HG03103 (cell line): ENCODE measurements at regions not wholly inside any gene's neighbourhood (a gene's known extent, or its start where the extent isn't known, plus 50 kb on each side); places are given as distances from the start of the nearest gene placed in this dataset.
"Not testable (repeated sequence)": the region's sequence is repeated elsewhere in the genome, so short reads cannot be mapped to it uniquely, and the experiment has no call there.

Source experiments
- ATAC-seq: cut with Tn5 transposase; IDR thresholded peaks from one replicate; pipeline ENCODE4 v1.9.1; 2021; ENCODE audit warnings: low read depth; ENCODE audit not compliant: unreplicated experiment

DNA sequence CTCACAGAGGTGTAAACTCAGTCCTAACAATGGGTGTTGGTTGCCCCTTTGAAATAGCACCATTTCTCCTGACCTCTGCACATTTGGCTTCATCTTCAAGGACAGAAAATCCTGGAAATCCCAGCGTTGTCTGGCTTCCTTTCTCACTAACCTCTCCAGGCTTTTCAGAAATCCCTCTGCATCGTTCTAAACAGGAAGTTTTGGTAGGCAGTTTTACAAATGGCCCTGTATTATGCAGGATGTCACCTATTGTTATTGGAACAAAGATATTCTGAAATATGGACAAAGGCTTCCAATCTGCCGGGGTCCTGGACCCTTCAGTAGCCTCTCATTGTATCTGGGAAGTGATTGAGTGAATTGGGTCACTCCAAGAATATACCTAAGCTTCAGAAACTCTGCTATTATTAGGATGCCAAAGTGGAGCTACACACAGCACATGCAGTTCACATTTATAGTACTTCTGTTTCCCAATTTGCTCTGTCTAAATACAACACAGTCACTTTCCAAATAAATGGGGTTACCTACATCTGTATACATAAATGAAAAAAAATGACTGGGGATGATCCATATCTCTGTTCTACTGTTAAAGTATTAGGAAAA is 134.8 kb upstream of the KLF6 start:
- no peak for ATAC-seq

DNA sequence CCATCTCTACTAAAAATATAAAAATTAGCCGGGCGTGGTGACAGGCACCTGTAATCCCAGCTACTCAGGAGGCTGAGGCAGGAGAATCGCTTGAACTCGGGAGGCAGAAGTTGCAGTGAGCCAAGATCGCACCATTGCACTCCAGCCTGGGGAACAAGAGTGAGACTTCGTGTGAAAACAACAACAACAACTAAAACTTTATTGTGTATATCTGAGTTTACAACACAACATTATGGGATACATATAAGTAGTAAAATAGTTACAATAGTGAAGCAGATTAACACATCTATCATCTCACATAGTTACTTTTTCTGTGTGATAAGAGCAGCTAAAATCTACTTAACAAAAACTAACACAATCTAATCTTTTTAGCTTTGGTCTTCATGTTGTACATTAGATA is 132.4 kb upstream of the KLF6 start:
- ATAC-seq: not testable (repeated sequence)

DNA sequence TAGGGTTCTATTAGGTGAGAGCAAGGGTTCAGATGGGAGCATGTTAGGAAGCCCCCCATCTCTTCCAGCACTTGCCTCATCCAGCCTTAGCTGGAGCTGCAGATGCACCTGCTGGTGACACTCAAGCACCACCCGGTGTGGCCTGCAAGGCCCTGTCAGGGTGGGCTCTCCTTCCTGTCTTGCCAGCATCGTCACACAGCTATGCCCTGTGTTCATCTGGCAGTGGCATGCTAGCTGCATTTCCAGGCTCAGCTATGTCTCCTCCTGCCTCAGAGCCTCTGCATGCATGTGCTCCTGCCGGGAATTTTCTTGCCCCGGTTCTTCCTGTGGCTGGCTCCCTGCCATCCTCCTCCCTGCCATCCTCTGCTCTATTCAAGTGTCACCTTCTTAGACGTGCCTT is 129.7 kb upstream of the KLF6 start:
- ATAC-seq: no peak

DNA sequence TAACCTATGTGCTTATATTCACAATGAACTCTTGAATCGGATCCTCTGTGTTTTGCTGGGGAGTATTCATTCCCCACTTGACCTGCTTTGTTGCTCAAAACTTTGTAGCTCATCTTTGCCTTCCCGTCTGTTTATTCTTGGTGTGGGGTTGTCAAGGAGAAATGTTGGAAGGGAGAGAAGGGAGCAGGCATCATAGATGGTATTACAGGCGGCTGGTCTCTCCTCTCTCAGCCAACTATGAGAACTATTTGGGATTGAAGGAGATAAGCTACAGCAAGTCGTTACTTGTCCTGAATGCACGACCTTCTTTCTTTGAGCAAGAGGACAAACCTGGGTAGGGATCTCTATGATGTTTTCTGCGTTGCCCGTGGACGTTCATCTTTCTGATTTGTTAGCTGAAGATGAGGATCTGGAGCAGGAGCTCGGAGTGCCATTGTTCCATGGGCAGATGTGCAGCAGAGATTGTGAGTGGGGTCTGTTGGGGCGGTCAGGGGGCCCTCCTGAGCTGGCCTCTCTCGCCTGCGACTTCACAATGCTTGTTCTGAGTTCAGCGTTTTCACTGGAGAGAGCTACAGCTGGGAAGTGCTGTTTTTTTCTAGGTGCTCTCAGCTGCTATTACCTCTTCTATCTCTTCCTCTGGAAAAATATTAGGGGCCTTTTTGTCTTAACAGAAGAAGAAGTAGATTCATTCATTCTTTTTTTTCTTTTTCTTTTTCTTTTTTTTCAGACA is 126.9 kb upstream of the KLF6 start:
- ATAC-seq: no peak

DNA sequence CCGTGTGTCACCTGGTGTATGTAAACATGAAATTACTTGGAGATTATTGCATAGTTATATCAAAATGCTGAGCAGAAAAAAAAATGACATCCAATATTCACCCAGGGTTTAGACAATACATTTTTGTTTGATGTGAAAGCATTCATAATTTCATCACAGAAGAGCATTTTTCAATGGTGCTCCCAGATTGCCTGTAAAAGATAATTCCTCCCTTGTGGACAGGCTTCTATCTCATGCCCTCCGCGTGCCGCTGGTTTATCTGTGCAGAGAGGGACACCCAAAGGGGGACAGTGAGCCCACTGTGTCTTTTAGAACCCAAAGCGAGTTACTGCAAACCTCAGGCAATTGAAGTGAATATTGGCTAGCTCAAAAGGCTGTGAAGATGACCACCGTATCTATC is 126.2 kb upstream of the KLF6 start:
- ATAC-seq: no peak

DNA sequence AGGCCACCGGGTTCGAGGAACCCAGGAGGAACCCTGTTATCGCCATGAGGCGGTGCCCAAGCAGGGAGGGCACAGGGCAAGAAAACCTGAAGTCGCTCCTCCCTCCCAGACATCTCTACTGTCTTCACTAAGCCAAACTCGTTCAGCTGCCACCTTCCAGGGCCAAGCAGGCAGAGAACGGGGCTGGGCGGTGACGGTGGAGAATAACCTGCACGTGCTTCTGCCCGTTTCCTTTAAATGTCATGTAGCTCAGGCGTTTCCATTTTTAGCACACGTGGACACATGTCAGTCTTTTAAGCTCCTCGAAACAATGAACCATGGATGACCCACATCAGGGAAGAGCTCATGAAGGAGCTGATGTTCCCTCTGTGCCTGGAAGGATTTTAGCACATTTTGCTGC is 124.3 kb upstream of the KLF6 start:
- no peak for ATAC-seq

DNA sequence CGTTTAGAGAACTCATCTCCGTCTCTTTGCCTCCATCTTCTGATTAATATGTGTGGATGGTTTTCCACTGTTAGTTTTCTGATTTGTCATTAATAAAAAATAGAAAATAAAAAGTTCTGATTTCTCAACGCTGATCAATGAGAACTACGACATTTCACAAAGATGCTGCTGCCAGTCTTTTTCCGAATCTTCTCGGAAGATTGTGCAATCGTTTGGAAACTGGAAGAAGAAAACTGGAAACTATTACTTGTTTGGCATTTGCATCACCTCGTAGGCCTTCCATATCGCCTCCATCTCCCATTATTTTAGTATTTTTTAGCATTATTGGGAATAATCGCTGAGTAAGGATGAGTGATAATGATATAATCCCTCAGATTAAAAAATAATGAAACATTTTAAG is 123.2 kb upstream of the KLF6 start:
- ATAC-seq: no peak

DNA sequence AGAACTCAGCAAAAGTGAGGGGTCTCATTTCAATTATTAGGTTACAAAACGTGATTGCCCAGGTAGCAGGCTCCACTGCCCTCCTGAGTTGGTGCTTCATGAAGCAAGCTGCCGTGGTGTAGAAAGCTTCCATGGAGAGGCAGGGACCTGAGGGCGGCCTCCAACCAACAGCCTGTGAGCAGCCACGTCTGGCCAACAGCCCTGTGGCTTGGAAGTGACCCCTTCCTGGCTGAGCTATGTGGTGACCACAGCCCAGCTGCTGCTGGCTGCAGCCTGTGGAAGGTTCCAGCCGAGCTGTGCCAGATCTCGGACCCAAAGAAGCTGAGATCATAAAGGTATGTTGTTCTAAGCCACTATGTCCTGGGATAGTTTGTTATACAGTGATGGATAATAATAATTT is 122.5 kb upstream of the KLF6 start:
- ATAC-seq: no peak

DNA sequence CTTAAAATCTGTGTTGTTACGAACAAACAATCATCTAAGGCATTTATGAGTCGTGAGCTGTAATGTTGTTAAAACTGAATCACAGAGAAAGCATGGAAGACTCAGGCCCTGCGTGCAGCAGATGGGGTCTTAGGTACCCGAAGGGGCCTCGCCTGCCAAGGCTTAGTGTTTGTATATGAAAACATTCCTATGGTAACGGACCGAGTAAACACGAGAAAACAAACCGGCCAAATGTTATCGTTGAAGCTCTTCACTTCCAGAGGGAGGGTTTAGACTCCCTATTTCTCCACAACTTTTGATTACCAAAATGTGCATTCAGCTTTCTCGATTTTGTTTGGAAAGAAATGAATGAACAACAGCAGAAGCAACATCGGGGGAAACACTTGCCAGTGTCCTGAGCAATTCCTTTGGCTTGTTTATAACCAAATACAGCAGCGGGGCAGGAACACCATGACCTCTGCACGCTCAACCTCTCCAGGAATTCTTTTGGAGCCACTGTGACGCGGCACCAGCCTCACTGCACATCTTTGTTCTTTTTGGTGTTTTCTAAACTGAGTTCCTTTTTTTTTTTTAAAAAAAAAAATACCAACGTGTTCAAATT is 121.6 kb upstream of the KLF6 start:
- ATAC-seq: no peak

DNA sequence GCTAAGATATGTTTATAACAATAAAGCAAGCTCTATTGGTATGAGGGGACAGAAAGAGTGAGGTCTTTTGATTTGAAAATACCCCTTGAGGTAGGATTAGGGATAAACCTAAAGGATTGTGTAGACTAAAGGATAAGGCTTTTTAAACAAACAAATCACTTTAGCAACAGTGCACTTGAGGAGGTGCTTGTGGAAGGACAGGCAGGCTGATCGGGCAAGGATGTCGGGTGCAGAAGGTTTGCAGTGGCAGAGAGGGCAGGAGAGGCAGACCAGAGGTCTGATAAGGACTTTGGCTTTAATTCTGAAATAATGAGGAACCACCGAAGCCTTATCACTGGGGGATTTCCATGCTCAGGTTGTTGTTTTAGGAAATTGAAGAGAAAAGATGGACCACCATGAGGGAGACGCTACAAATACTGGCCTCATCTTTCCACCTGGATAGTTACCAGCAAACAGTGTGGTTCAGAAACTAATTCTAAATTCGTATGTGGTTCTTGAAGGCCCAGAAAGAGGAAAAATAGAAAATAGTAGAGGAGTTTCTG is 119.5 kb upstream of the KLF6 start:
- no peak for ATAC-seq

DNA sequence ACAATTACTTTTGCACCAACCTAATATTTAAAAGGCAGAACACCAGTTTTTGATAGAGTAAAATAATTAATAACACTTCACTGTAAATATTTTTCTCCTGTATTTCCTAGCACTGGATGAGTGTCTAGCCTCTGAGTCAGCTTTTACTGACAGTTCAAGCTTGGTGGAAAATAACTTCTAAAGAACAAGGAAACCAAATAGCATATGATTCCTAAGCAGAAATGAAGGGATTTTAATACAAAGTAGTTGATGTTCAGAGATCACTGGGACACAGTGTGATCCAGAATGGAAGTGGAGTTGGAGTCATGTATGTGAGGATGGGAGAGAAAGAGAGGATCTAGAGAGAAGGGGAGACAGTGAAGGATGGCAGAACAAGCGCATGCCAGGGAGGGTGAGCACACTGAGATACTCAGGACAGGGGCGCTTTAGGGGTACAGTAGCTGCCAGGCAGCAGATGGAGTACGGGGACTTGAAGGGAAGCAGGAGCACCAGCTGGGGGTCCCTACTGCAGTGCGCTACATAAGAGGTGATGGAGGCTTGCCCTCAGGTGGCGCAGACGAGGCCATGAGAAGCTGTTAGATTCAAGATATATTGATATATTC is 117.9 kb upstream of the KLF6 start:
- ATAC-seq: peak; percentile 8

DNA sequence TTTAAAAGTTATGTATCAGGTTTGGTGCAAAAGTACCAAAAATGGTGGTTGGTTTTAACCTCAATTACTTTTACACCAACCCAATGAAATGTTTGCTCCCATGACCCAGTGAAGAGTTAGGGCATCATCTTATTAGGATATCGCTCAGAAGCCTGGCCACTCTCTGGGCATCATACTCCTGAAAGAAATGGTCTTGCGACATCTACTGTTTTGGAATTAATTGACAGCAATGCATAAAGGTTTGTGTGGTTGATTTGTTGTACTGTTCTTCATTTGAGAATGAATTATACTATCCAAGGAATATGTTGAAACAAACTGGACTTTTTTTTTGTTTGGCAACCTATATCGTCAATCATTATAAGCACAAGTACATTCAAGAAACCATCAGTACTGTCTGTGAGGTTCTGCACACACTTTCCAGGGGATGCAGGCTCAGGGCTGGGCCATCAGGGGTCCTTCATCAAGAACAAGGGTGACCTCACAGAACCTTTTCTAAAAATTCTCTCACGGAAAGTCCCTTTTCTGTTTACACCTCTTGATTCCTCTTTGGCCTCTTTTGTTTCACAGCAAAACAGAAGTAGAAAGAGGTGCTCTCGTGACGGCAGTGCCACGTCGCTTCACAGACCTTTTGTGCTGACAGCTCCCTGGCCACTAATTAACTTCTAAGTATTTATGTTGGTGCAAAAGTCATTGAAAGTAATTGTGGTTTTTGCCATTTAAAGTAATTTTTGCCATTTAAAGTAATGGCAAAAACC is 117.2 kb upstream of the KLF6 start:
- peak; percentile 76 for ATAC-seq

DNA sequence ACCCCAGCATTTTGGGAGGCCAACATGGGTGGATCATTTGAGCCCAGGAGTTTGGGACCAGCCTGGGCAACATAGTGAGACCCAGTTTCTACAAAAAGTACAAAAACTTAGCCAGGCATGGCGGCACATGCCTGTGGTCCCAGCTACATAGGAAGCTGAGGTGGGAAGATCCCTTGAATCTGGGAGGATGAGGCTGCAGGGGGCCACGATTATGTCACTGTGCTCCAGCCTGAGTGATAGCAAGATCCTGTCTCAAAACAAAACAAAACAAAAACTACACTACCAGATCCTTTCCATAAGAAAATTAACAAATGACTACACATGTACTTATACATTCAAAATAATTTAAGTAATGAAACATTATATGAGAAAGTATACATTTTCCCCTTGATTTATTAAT is 116.4 kb upstream of the KLF6 start:
- ATAC-seq: no peak

DNA sequence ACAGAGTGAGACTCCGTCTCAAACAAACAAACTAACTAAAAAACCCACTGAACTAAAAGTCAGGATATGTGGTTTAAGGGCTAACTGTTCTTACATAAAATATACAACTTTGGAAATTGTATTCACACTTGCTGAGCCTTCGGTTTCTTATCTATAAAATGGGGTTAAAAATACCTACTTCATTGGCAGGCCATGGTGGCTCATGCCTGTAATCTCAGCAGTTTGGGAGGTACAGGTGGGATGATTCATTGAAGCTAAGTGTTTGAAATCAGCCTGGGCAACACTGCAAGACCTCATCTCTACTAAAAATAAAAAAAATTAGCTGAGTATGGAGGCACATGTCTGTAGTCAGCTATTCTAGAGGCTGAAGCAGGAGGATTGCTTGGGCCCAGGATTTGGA is 115.4 kb upstream of the KLF6 start:
- ATAC-seq: no peak

DNA sequence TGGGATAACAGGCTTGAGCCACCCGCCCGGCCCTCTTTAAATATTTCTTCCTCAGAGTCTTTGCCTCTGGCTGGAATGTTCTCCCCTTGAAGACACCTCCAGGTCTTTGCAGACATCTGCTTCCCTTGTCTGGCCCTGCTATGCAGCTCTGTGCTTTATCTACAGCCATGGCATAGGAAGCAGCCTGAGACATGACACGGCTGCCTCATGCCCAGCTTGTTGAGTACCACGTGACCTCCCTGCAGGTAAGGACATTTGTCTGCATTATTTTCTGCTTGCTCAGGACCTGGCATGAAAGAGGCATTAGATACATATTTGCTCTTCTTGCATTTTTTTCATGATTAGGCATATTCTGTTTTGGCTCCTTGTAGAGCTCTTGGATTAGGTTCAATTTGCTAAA is 113.8 kb upstream of the KLF6 start:
- ATAC-seq: no peak

DNA sequence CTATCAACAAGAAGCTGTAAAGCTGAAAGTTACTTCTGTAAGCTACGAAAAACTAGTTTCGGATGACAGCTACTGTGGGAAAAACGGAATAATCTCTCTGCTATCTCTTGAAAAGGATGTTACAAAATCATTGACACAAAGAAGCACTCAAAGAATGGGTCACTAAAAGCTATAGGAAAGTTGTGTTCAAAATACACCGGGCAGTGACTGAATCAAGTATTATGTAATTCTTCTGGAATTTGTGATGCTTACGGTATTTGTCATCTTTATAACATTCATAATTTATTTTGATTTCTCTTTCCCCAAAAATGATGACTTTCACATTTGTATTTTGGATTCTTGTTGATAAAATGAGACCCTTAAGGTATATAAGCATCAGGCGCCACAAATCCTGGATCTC is 112.1 kb upstream of the KLF6 start:
- ATAC-seq: no peak

DNA sequence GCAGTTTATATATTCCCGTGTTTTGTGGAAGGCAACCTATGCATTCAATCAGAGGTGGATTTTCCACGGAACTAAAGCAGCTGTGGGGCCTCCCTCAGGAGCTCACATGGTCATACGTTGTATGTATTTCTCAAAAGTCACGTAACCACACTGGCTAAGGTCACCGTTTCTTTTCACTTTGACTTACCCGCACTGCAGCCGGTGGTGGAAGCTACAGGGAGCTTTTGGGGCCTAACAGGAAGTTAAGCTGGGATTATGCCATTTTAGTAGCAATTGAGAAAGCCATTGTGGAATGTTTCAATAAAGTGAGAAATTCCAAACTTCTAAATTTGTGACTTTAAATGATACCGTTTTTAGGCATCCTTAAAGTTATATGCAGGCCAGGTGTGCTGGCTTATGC is 111.2 kb upstream of the KLF6 start:
- ATAC-seq: no peak

DNA sequence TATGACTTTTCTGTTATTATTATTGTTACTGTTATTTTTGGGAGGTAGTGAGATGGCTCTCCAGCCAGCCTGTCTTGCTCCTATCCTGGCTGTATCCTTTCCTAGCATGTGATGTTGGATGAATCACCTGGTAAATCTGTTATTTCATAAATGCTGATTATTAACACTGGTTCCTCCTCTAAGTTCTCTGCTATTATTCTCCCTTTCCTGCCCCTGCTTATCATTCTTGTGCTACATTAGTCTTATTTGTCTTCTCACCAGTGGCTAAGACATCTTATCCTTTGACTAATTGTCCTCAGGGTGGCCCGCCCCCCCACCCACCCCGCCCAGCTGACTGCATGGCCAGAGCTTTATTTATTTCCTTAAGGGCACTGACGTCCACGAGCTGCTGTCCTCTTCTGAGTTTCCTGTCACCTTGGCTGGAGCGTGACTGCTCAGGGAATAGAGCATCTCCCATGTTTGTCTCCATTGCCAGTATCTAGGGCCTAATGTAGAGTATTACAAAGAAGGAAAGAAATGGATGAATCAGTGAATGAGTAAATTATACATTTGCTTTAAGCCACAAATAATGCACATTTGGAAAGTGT is 110.1 kb upstream of the KLF6 start:
- ATAC-seq: no peak

DNA sequence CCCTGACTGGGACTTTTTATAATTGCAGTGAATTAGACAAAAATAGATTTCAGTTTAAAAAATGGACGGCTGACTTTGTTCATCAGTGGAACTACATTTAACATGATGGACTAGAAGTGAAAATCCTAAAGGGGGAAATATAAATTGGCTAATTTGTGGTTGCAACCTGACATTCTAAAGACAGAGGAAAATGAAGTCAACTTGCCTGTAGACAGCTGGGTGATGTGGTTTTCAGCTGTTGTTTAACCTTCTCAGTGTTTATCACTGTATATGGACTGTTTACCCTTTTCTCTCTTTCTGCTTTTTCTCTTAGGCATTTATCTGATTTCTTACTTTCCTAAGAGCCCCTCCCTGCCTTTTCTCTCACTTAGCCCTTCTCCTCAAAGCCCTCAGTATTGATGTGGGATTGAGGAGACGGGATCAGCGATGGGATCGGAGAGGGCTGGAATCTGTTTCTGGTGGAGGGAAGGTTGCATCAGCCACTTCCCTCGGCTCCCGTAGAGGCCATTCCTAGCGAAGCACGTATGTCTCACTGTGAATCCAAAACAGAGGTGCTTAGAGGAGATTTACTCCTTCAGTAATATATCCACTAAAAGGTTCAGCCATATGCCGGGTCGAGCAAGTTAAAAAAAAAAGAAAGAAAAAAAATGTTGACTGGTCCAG is 109.0 kb upstream of the KLF6 start:
- no peak for ATAC-seq
